GM12878 (cell line): ENCODE measurements at regions not wholly inside any gene's neighbourhood (a gene's known extent, or its start where the extent isn't known, plus 50 kb on each side); places are given as distances from the start of the nearest gene placed in this dataset.

Experiments
- ATAC-seq: fragments of 200-7000 bp; cut with Tn5 transposase; 3 replicates; pipeline ENCODE4 v1.9.1; 2020; ENCODE audit warnings: mild to moderate bottlenecking, moderate library complexity
- BruUV-seq: library from RNA; stranded (reverse); fragments of 400-500 nt; replicated peaks from 2 replicates; lab custom pipeline; 2021; lab: Mats Ljungman, UMichigan
- CTCF ChIA-PET: fragments of 300-600 bp; sonication (Branson Sonifier 250); formaldehyde crosslinking; extraction: SDS; loops from one replicate; lab custom pipeline; 2021; ENCODE audit warnings: inconsistent platforms; lab: Yijun Ruan, JAX
- POLR2A ChIA-PET: fragments of 350-600 bp; formaldehyde crosslinking; extraction: SDS; loops from one replicate; lab custom pipeline; 2021; ENCODE audit warnings: inconsistent platforms; lab: Charles Lee
- RAD21 ChIA-PET: fragments of 300-600 bp; sonication (Branson Sonifier 250); formaldehyde crosslinking; loops from one replicate; lab custom pipeline; 2023; ENCODE audit warnings: antibody characterized with exemption; ENCODE audit not compliant: unreplicated experiment; lab: Charles Lee
- SMC1A ChIA-PET: fragments of 300-600 bp; sonication (Branson Sonifier 250); formaldehyde crosslinking; loops from one replicate; lab custom pipeline; 2023; ENCODE audit not compliant: unreplicated experiment, uncharacterized antibody; lab: Charles Lee
- DNase-seq: peaks from one replicate; pipeline ENCODE4 v3.0.0-alpha.2; 2011; ENCODE audit warnings: low read depth, low spot score
- FAIRE-seq: peaks from 3 replicates; lab custom pipeline; 2011; peaks lifted over from hg19 to GRCh38; lab: Jason Lieb, UNC
- H2AFZ ChIP-seq: 2 replicates; pipeline ENCODE4 v1.6.0; 2011; ENCODE audit warnings: low read depth, low read length, control low read depth; ENCODE audit not compliant: control insufficient read depth
- H3K27ac ChIP-seq: 2 replicates; pipeline ENCODE4 v1.5.1; 2011; ENCODE audit warnings: control low read depth; ENCODE audit not compliant: control insufficient read depth, insufficient read depth
- H3K27me3 ChIP-seq, 2 experiments: replicated peaks in 1 of 2; 2 replicates each; pipeline versions ENCODE4 v1.6.0 to v1.6.1; 2011; ENCODE audit warnings: low read length in 1 of 2; ENCODE audit not compliant: control insufficient read depth in 2 of 2, insufficient read depth in 2 of 2
- H3K36me3 ChIP-seq, 2 experiments: 2 replicates each; pipeline ENCODE4 v1.5.1; 2011; ENCODE audit warnings: low read length in 1 of 2; ENCODE audit not compliant: control insufficient read depth in 2 of 2, insufficient read depth in 2 of 2
- H3K4me1 ChIP-seq: 2 replicates; pipeline ENCODE4 v1.6.1; 2011; ENCODE audit warnings: mild to moderate bottlenecking, low read length, moderate library complexity, mixed read lengths; ENCODE audit not compliant: control insufficient read depth, insufficient read depth
- H3K4me2 ChIP-seq: 2 replicates; pipeline ENCODE4 v1.6.0; 2011; ENCODE audit warnings: control low read depth; ENCODE audit not compliant: control insufficient read depth, insufficient read depth
- H3K4me3 ChIP-seq: fragments of 200-600 bp; sonication (generic); 2 replicates; pipeline ENCODE4 v1.5.1; 2016
- H3K79me2 ChIP-seq: 2 replicates; pipeline ENCODE4 v1.6.0; 2011; ENCODE audit warnings: low read length; ENCODE audit not compliant: control insufficient read depth, insufficient read depth
- H3K9ac ChIP-seq: 2 replicates; pipeline ENCODE4 v1.8.0; 2011; ENCODE audit warnings: low read length, control low read depth, mixed read lengths; ENCODE audit not compliant: control insufficient read depth, insufficient read depth
- H3K9me3 ChIP-seq: replicated peaks from 3 replicates; pipeline ENCODE4 v1.5.1; 2011; ENCODE audit warnings: mild to moderate bottlenecking, low read length; ENCODE audit not compliant: control insufficient read depth, insufficient read depth
- H4K20me1 ChIP-seq: 2 replicates; pipeline ENCODE4 v1.6.0; 2011; ENCODE audit not compliant: control insufficient read depth, insufficient read depth
- CTCF ChIP-seq, 3 experiments: IDR thresholded peaks in 2 of 3; conservative IDR thresholded peaks in 1 of 3; 2 replicates each; pipeline ENCODE4 v1.5.1; 2011; ENCODE audit warnings: low read depth in 3 of 3, low read length in 3 of 3, mild to moderate bottlenecking in 3 of 3, control low read depth in 2 of 3, moderate library complexity in 2 of 3, inconsistent platforms in 1 of 3, mixed read lengths in 1 of 3; ENCODE audit not compliant: control insufficient read depth in 2 of 3, insufficient read depth in 1 of 3; ENCODE audit errors: extremely low read depth in 1 of 3
- EED ChIP-seq: sonication (generic); IDR thresholded peaks from 2 replicates; pipeline ENCODE4 v1.6.1; 2016; ENCODE audit warnings: antibody characterized with exemption, low read depth
- EGR1 ChIP-seq, 2 experiments: IDR thresholded peaks; 1 replicate in 1 of 2; 2 replicates in 1 of 2; pipeline ENCODE4 v1.6.1; 2011 to 2012; ENCODE audit warnings: low read depth in 2 of 2, low read length in 2 of 2, borderline replicate concordance in 1 of 2, mild to moderate bottlenecking in 1 of 2, moderate library complexity in 1 of 2
- GABPA ChIP-seq: IDR thresholded peaks from 2 replicates; pipeline ENCODE4 v1.6.1; 2014; ENCODE audit warnings: antibody characterized with exemption, low read depth, mild to moderate bottlenecking, inconsistent platforms
- HDAC2 ChIP-seq: fragments of 200-600 bp; sonication (generic); IDR thresholded peaks from 2 replicates; pipeline ENCODE4 v1.6.1; 2017
- IKZF2 ChIP-seq, 2 experiments: fragments of 450-650 bp; IDR thresholded peaks; 2 replicates each; pipeline ENCODE4 v1.6.1; 2017; ENCODE audit warnings: mild to moderate bottlenecking in 2 of 2, moderate library complexity in 2 of 2
- MLLT1 ChIP-seq: fragments of 450-650 bp; IDR thresholded peaks from 2 replicates; pipeline ENCODE4 v1.6.1; 2016; ENCODE audit warnings: mild to moderate bottlenecking
- MTA2 ChIP-seq: fragments of 450-650 bp; IDR thresholded peaks from 2 replicates; pipeline ENCODE4 v1.6.1; 2016; ENCODE audit warnings: low read depth, mild to moderate bottlenecking, moderate library complexity
- NR2C1 ChIP-seq: fragments of 450-650 bp; IDR thresholded peaks from 2 replicates; pipeline ENCODE4 v1.6.1; 2017; ENCODE audit warnings: antibody characterized with exemption, mild to moderate bottlenecking, moderate library complexity
- PKNOX1 ChIP-seq: fragments of 450-650 bp; IDR thresholded peaks from 2 replicates; pipeline ENCODE4 v1.6.1; 2016; ENCODE audit warnings: mild to moderate bottlenecking
- POLR2AphosphoS5 ChIP-seq: IDR thresholded peaks from 2 replicates; pipeline ENCODE4 v1.6.1; 2011; ENCODE audit warnings: mild to moderate bottlenecking, low read length, inconsistent platforms
- RFX5 ChIP-seq: IDR thresholded peaks from 2 replicates; pipeline ENCODE4 v1.6.1; 2011; ENCODE audit warnings: low read depth, low read length, improper control_type of control experiment
- SMAD1 ChIP-seq: fragments of 450-650 bp; IDR thresholded peaks from 2 replicates; pipeline ENCODE4 v1.6.1; 2018; ENCODE audit warnings: mild to moderate bottlenecking, low read depth; ENCODE audit not compliant: partially characterized antibody
- SMC3 ChIP-seq: IDR thresholded peaks from 2 replicates; pipeline ENCODE4 v1.6.1; 2011; ENCODE audit warnings: low read length, improper control_type of control experiment, borderline replicate concordance
- SRF ChIP-seq, 2 experiments: IDR thresholded peaks; 2 replicates each; pipeline ENCODE4 v1.6.1; 2011; ENCODE audit warnings: low read depth in 2 of 2, low read length in 2 of 2, mild to moderate bottlenecking in 1 of 2, moderate library complexity in 1 of 2
- TCF3 ChIP-seq: IDR thresholded peaks from 2 replicates; pipeline ENCODE4 v1.6.1; 2012; ENCODE audit warnings: low read depth, mild to moderate bottlenecking, low read length, borderline replicate concordance; ENCODE audit not compliant: insufficient read depth
- USF2 ChIP-seq: IDR thresholded peaks from 2 replicates; pipeline ENCODE4 v1.6.1; 2011; ENCODE audit warnings: low read depth, low read length, improper control_type of control experiment, borderline replicate concordance
- WRNIP1 ChIP-seq: IDR thresholded peaks from 2 replicates; pipeline ENCODE4 v1.6.1; 2011; ENCODE audit warnings: low read depth, low read length, improper control_type of control experiment, borderline replicate concordance
- ZNF24 ChIP-seq: fragments of 450-650 bp; IDR thresholded peaks from 2 replicates; pipeline ENCODE4 v1.6.1; 2017; ENCODE audit warnings: antibody characterized with exemption, mild to moderate bottlenecking
- WGBS: methylation state at CpG from one replicate; pipeline ENCODE4 v1.1.6; 2016; ENCODE audit warnings: low lambda C conversion rate; ENCODE audit not compliant: insufficient replicate concordance, insufficient coverage; ENCODE audit errors: missing lambda C conversion rate; 5-methylcytosine and 5-hydroxymethylcytosine counted together
- in situ Hi-C: fragments of 300-500 bp; cut with MboI; formaldehyde crosslinking; loops from 9 replicates; pipeline ENCODE4 v1.14.3; 2018; ENCODE audit warnings: mixed read lengths
- intact Hi-C: fragments of 100-400 bp; cut with micrococcal nuclease; formaldehyde crosslinking; loops from one replicate; pipeline ENCODE4 v1.14.2; 2022; ENCODE audit not compliant: unreplicated experiment

GRCh38 chr13:33945477-33945876 is 127.5 kb downstream of the RFC3 start (continued):
- TF ChIP-seq ZNF24 (no peak), SMAD1 (no peak)

- no peaks in the 10 kb centered on the region for H3K36me3 ChIP-seq
- ChIA-PET SMC1A (interaction anchor here (1.6 kb wide), 1 partner anchor 8 kb away, joined by 4 read pairs; no protein-coding TSS in a partner anchor), CTCF (interaction anchor here (1.4 to 1.7 kb wide), 2 partner anchors 123 to 124 kb away, joined by 4 read pairs; no protein-coding TSS in a partner anchor), RAD21 (no interaction called here), POLR2A (no interaction called here)
- H3K9ac ChIP-seq: no peak overlapping the region
- ATAC-seq: no peak
- 100% methylated on average over 1 of the region's 1 CpG for WGBS
- no peak for DNase-seq
- intact Hi-C loops (no loop called here), in situ Hi-C loops (no loop called here)
- H2AFZ ChIP-seq: no peak overlapping the region
- H3K4me1 ChIP-seq: no peaks in the 10 kb centered on the region
- no peak overlapping the region for H3K4me3 ChIP-seq
- H3K9me3 ChIP-seq: no peaks in the 10 kb centered on the region
- no peaks in the 10 kb centered on the region for H4K20me1 ChIP-seq
- no peaks in the 10 kb centered on the region for H3K79me2 ChIP-seq
- no TSS peak for BruUV-seq
- FAIRE-seq: no peak
- no peak overlapping the region for H3K27ac ChIP-seq
- H3K27me3 ChIP-seq: no peaks in the 10 kb centered on the region
- TF ChIP-seq TCF3: no peak
- TF ChIP-seq MLLT1: no peak
- TF ChIP-seq IKZF2 (IDR thresholded peaks at IDR 0.05): no peak
- no peak for TF ChIP-seq HDAC2
- TF ChIP-seq GABPA: no peak
- TF ChIP-seq SMC3: no peak
- TF ChIP-seq SMAD1: no peak
- TF ChIP-seq POLR2AphosphoS5: no peak
- no peak for TF ChIP-seq MTA2
- no peak for TF ChIP-seq SRF (IDR thresholded peaks at IDR 0.05; ENCODE audit: low read depth in 2 of 2, low read length in 2 of 2)
- no peak for TF ChIP-seq ZNF24
- TF ChIP-seq PKNOX1: no peak
- no peak for TF ChIP-seq RFX5
- TF ChIP-seq CTCF (IDR thresholded peaks at IDR 0.05 in 2 of 3, conservative IDR thresholded peaks at IDR 0.05 in 1 of 3; ENCODE audit: control insufficient read depth in 2 of 3, extremely low read depth in 1 of 3, insufficient read depth in 1 of 3, low read depth in 3 of 3, low read length in 3 of 3): no peak
- no peak for TF ChIP-seq EED
- TF ChIP-seq EGR1 (IDR thresholded peaks at IDR 0.05; ENCODE audit: borderline replicate concordance in 1 of 2, low read depth in 2 of 2, low read length in 2 of 2): no peak
- no peak for TF ChIP-seq USF2
- no peak for TF ChIP-seq WRNIP1
- TF ChIP-seq NR2C1: no peak
- no peak overlapping the region for H3K4me2 ChIP-seq
Observed at GRCh38 chr13:33953203-33953602, 135.3 kb downstream of the RFC3 start.
